MM.1S (cell line): ENCODE measurements at regions not wholly inside any gene's neighbourhood (a gene's known extent, or its start where the extent isn't known, plus 50 kb on each side); places are given as distances from the start of the nearest gene placed in this dataset.
"Not testable (repeated sequence)": the region's sequence is repeated elsewhere in the genome, so short reads cannot be mapped to it uniquely, and the experiment has no call there.

Experiments used
- DNase-seq: peaks from one replicate; pipeline ENCODE4 v3.0.0-alpha.2; 2015
- H2AFZ ChIP-seq: fragments of 300-600 bp; sonication (generic); 2 replicates; pipeline ENCODE4 v1.6.0; 2016; ENCODE audit warnings: antibody characterized with exemption, low read length
- H3F3A ChIP-seq: fragments of 300-600 bp; sonication (generic); 2 replicates; pipeline ENCODE4 v1.6.1; 2016; ENCODE audit warnings: mild to moderate bottlenecking, antibody characterized with exemption, low read length, moderate library complexity, mixed read lengths; ENCODE audit not compliant: insufficient read depth
- H3K27ac ChIP-seq: fragments of 300-600 bp; sonication (generic); 2 replicates; pipeline ENCODE4 v1.5.1; 2016; ENCODE audit warnings: mild to moderate bottlenecking, low read length
- H3K27me3 ChIP-seq: fragments of 300-600 bp; sonication (generic); replicated peaks from 2 replicates; pipeline ENCODE4 v1.6.0; 2016; ENCODE audit warnings: low read length; ENCODE audit not compliant: insufficient read depth
- H3K36me3 ChIP-seq: fragments of 300-600 bp; sonication (generic); replicated peaks from 2 replicates; pipeline ENCODE4 v1.6.1; 2016; ENCODE audit warnings: mild to moderate bottlenecking, low read length, mixed read lengths; ENCODE audit not compliant: insufficient read depth
- H3K4me1 ChIP-seq: fragments of 300-600 bp; sonication (generic); 2 replicates; pipeline ENCODE4 v1.6.1; 2016; ENCODE audit warnings: low read length, mixed read lengths
- H3K4me2 ChIP-seq: fragments of 300-600 bp; sonication (generic); 2 replicates; pipeline ENCODE4 v1.6.0; 2016; ENCODE audit warnings: low read depth, low read length
- H3K4me3 ChIP-seq: fragments of 300-600 bp; sonication (generic); 2 replicates; pipeline ENCODE4 v1.5.1; 2016; ENCODE audit warnings: low read length, mixed read lengths
- H3K79me2 ChIP-seq: fragments of 300-600 bp; sonication (generic); 2 replicates; pipeline ENCODE4 v1.6.1; 2016; ENCODE audit warnings: mixed run types, low read length, mixed read lengths
- H3K9ac ChIP-seq: fragments of 300-600 bp; sonication (generic); 2 replicates; pipeline ENCODE4 v1.6.1; 2016; ENCODE audit warnings: low read length, mixed read lengths
- H3K9me2 ChIP-seq: fragments of 300-600 bp; sonication (generic); replicated peaks from 2 replicates; pipeline ENCODE4 v1.6.1; 2016; ENCODE audit warnings: mild to moderate bottlenecking, low read length, mixed read lengths; ENCODE audit not compliant: insufficient read depth
- H3K9me3 ChIP-seq: fragments of 300-600 bp; sonication (generic); replicated peaks from 2 replicates; pipeline ENCODE4 v1.6.1; 2016; ENCODE audit warnings: mild to moderate bottlenecking, low read length, mixed read lengths; ENCODE audit not compliant: insufficient read depth
- H4K20me1 ChIP-seq: fragments of 300-600 bp; sonication (generic); 2 replicates; pipeline ENCODE4 v1.6.1; 2016; ENCODE audit warnings: mild to moderate bottlenecking, low read length, moderate library complexity, mixed read lengths; ENCODE audit not compliant: insufficient read depth
- CTCF ChIP-seq: fragments of 300-600 bp; sonication (generic); IDR thresholded peaks from 2 replicates; pipeline ENCODE4 v1.5.1; 2016; ENCODE audit warnings: antibody characterized with exemption, low read length, mixed read lengths
- EZH2 ChIP-seq: fragments of 300-600 bp; sonication (generic); optimal IDR thresholded peaks from 2 replicates; pipeline ENCODE3; 2017; ENCODE audit warnings: low read depth, mild to moderate bottlenecking, antibody characterized with exemption, low read length, mixed read lengths
- EZH2phosphoT487 ChIP-seq: fragments of 300-600 bp; sonication (generic); IDR thresholded peaks from 2 replicates; pipeline ENCODE4 v1.6.1; 2018; ENCODE audit warnings: antibody characterized with exemption, low read length

- Histone ChIP-seq H3K4me2 (no peak overlapping the region), H3K36me3 (no peaks in the 10 kb centered on the region), H3K4me1 (no peaks in the 10 kb centered on the region), H3K9ac (no peak overlapping the region), H3K27me3 (no peaks in the 10 kb centered on the region), H2AFZ (no peak overlapping the region), H4K20me1 (no peaks in the 10 kb centered on the region), H3K9me3 (no peaks in the 10 kb centered on the region), H3F3A (no peaks in the 10 kb centered on the region), H3K27ac (no peak overlapping the region), H3K9me2 (no peaks in the 10 kb centered on the region), H3K4me3 (no peak overlapping the region), H3K79me2 (no peaks in the 10 kb centered on the region)
- no peak for DNase-seq
- TF ChIP-seq CTCF (no peak), EZH2phosphoT487 (no peak), EZH2 (no peak)
Observed at GRCh38 chrX:980587-981235, 231.7 kb downstream of the CRLF2 start.

GRCh38 chrX:979127-979526, 233.3 kb downstream of the CRLF2 start:
- H3K4me2 ChIP-seq, H3K27ac ChIP-seq, H3K9me2 ChIP-seq, H3K9ac ChIP-seq, H2AFZ ChIP-seq, H3F3A ChIP-seq, H3K27me3 ChIP-seq, H4K20me1 ChIP-seq, H3K79me2 ChIP-seq, H3K4me3 ChIP-seq, H3K4me1 ChIP-seq, DNase-seq, H3K9me3 ChIP-seq, H3K36me3 ChIP-seq: not testable (repeated sequence)

- Histone ChIP-seq H3K9ac (no peak overlapping the region), H3K9me3 (no peaks in the 10 kb centered on the region), H3K4me2 (no peak overlapping the region), H4K20me1 (no peaks in the 10 kb centered on the region), H3K4me1 (no peaks in the 10 kb centered on the region), H2AFZ (no peak overlapping the region), H3K79me2 (no peaks in the 10 kb centered on the region), H3K4me3 (no peak overlapping the region), H3K27me3 (no peaks in the 10 kb centered on the region), H3F3A (no peaks in the 10 kb centered on the region), H3K36me3 (no peaks in the 10 kb centered on the region), H3K27ac (no peak overlapping the region), H3K9me2 (no peaks in the 10 kb centered on the region)
- DNase-seq = no peak
- no peak for TF ChIP-seq CTCF
- TF ChIP-seq EZH2 = no peak
Observed at GRCh38 chrX:973010-973632, 239.3 kb downstream of the CRLF2 start.

GRCh38 chrX:968148-968965, 244.1 kb downstream of the CRLF2 start:
- Histone ChIP-seq H3K4me3 (no peak overlapping the region), H3K36me3 (no peaks in the 10 kb centered on the region), H3K9me3 (no peaks in the 10 kb centered on the region), H2AFZ (no peak overlapping the region), H3K79me2 (no peaks in the 10 kb centered on the region), H3K4me2 (no peak overlapping the region), H4K20me1 (no peaks in the 10 kb centered on the region), H3K9ac (no peak overlapping the region), H3F3A (no peaks in the 10 kb centered on the region), H3K27ac (no peak overlapping the region), H3K9me2 (no peaks in the 10 kb centered on the region), H3K27me3 (no peaks in the 10 kb centered on the region), H3K4me1 (peaks cover 4% of the 10 kb centered on the region; the same call in 1 of the 2 replicates)
- DNase-seq = no peak
- TF ChIP-seq EZH2phosphoT487 (no peak), CTCF (no peak), EZH2 (no peak)
